Transverse colon (tissue), 4 donors: ENCODE measurements at regions not wholly inside any gene's neighbourhood (a gene's known extent, or its start where the extent isn't known, plus 50 kb on each side); places are given as distances from the start of the nearest gene placed in this dataset.

Experiments
- POLR2A ChIP-seq: fragments of 450-650 bp; IDR thresholded peaks from one replicate; pipeline ENCODE4 v1.6.1; 2016; ENCODE audit warnings: antibody characterized with exemption, mild to moderate bottlenecking, moderate library complexity
- POLR2AphosphoS5 ChIP-seq, 3 donors: sonication (generic); formaldehyde crosslinking; IDR thresholded peaks; one replicate each; pipeline ENCODE4 v1.6.1; 2016; ENCODE audit warnings: antibody characterized with exemption in 3 of 3
- TF ChIP-seq, protein P1 (sequence below), 5 experiments: fragments of 200-600 bp in 3 of 5; fragments of 450-650 bp in 2 of 5; sonication (generic) in 3 of 5; IDR thresholded peaks; 1 replicate in 2 of 5; 2 replicates in 3 of 5; pipeline ENCODE4 v1.5.1; 2016 to 2017; ENCODE audit warnings: antibody characterized with exemption in 5 of 5, inconsistent platforms in 3 of 5, mild to moderate bottlenecking in 2 of 5, moderate library complexity in 1 of 5

DNA sequence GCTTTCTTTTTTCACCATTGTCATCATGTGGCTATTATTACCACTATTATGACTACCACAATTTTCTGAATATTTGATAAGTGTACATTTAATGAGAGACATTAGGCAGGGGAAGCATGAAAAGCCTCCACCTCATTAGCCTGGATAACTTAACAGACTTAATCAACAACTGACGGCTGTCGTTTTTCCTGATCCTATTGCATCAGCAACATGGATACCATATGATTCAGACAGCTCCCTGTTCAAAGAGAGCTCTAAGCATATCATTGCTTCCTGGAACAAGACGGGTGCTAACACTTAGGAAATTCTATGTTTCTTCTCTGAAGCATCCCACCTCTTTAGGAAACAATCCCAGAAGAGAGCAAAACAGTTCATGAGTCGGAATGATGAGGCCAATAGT is 765.2 kb downstream of the NOVA1 start:
- TF ChIP-seq, protein P1, sequence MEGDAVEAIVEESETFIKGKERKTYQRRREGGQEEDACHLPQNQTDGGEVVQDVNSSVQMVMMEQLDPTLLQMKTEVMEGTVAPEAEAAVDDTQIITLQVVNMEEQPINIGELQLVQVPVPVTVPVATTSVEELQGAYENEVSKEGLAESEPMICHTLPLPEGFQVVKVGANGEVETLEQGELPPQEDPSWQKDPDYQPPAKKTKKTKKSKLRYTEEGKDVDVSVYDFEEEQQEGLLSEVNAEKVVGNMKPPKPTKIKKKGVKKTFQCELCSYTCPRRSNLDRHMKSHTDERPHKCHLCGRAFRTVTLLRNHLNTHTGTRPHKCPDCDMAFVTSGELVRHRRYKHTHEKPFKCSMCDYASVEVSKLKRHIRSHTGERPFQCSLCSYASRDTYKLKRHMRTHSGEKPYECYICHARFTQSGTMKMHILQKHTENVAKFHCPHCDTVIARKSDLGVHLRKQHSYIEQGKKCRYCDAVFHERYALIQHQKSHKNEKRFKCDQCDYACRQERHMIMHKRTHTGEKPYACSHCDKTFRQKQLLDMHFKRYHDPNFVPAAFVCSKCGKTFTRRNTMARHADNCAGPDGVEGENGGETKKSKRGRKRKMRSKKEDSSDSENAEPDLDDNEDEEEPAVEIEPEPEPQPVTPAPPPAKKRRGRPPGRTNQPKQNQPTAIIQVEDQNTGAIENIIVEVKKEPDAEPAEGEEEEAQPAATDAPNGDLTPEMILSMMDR (IDR thresholded peaks at IDR 0.05) = no peak
- TF ChIP-seq POLR2A = no peak
- no peak for TF ChIP-seq POLR2AphosphoS5 (IDR thresholded peaks at IDR 0.05)
